D721Med (cell line): ENCODE measurements at regions not wholly inside any gene's neighbourhood (a gene's known extent, or its start where the extent isn't known, plus 50 kb on each side); places are given as distances from the start of the nearest gene placed in this dataset.

Experiments used
- DNase-seq: peaks from one replicate; pipeline ENCODE4 v3.0.0; 2011; ENCODE audit warnings: low spot score; ENCODE audit not compliant: insufficient read length
- FAIRE-seq: peaks from 2 replicates; lab custom pipeline; 2011; peaks lifted over from hg19 to GRCh38; lab: Jason Lieb, UNC
- TF ChIP-seq, protein P1 (sequence below): IDR thresholded peaks from 2 replicates; pipeline ENCODE4 v1.5.1; 2012; ENCODE audit warnings: mild to moderate bottlenecking, control low read depth; ENCODE audit not compliant: insufficient read depth; ENCODE audit errors: missing control alignments

DNA sequence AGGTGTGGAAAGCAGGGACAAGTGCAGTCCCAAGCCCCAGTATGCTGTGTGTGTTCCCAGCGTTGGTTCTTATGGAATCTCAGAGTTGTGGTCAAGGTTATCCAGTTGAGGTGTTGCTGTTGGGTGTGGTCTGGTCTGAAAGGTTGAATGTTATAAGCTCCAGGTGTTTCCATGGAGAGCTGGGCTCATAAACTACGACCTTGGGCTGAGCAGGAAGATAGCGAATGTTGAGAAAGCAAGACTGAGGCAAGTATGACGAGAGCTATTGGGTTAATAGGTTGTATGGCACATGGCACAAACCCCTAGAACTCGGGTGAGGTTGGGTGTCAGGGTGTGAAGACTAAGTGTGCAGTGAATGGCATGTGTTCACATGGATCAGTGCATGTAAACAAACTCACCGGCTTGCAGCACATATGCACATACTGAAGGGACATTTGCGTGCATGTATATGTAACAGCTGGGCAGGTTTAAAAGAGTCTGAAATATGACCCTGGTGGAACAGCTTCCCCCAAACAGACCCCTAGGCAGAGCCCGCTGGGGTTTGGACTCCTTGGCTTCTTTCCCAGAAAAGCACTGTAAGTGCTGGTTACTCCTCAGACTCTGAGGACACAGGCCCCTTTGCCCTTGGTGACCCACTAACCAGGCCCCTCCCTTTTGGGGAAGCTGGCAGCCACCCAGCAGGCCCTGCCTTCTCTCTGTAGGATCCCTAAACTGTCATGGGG lies 117.5 kb downstream of the NAV1 start:
- TF ChIP-seq, protein P1, sequence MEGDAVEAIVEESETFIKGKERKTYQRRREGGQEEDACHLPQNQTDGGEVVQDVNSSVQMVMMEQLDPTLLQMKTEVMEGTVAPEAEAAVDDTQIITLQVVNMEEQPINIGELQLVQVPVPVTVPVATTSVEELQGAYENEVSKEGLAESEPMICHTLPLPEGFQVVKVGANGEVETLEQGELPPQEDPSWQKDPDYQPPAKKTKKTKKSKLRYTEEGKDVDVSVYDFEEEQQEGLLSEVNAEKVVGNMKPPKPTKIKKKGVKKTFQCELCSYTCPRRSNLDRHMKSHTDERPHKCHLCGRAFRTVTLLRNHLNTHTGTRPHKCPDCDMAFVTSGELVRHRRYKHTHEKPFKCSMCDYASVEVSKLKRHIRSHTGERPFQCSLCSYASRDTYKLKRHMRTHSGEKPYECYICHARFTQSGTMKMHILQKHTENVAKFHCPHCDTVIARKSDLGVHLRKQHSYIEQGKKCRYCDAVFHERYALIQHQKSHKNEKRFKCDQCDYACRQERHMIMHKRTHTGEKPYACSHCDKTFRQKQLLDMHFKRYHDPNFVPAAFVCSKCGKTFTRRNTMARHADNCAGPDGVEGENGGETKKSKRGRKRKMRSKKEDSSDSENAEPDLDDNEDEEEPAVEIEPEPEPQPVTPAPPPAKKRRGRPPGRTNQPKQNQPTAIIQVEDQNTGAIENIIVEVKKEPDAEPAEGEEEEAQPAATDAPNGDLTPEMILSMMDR: no peak
- FAIRE-seq (no peak), DNase-seq (no peak)

GRCh38 chr1:201659572-201659971 lies 120.6 kb downstream of the NAV1 start:
- DNase-seq (no peak), FAIRE-seq (no peak)
- TF ChIP-seq, protein P1: no peak

- TF ChIP-seq, protein P1: no peak
- FAIRE-seq: peak; percentile 91
- peak; percentile 92 for DNase-seq
Measured at GRCh38 chr1:201660931-201661822, 122.2 kb downstream of the NAV1 start.

DNA sequence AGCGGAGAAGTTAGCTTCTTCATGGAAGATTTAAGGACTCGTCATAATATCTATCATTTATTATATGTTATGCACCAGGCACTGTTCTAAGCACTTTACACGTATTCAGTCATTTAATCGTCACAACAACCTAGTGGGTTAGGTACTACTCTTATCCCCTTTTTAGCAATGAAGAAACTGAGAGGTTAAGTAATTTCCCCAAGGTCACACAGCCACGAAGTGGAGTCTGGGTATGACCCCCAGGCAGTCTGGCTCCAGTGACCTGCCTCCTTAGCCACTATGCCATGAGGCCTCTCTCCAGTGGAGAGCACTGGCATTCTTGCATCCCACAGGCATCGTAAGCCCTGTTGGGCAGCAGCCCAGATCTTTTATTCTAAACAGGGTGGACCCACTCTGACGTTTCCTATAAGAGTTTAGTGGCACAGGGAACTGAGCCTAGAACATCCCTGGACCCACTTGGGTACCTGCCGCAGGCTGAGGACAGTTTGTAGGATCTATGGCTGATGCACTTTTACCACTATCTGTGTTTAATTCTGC lies 123.0 kb downstream of the NAV1 start:
- FAIRE-seq (no peak), DNase-seq (no peak)
- TF ChIP-seq, protein P1: no peak

GRCh38 chr1:201662646-201663045 lies 123.7 kb downstream of the NAV1 start:
- TF ChIP-seq, protein P1: no peak
- FAIRE-seq (no peak), DNase-seq (no peak)

DNA sequence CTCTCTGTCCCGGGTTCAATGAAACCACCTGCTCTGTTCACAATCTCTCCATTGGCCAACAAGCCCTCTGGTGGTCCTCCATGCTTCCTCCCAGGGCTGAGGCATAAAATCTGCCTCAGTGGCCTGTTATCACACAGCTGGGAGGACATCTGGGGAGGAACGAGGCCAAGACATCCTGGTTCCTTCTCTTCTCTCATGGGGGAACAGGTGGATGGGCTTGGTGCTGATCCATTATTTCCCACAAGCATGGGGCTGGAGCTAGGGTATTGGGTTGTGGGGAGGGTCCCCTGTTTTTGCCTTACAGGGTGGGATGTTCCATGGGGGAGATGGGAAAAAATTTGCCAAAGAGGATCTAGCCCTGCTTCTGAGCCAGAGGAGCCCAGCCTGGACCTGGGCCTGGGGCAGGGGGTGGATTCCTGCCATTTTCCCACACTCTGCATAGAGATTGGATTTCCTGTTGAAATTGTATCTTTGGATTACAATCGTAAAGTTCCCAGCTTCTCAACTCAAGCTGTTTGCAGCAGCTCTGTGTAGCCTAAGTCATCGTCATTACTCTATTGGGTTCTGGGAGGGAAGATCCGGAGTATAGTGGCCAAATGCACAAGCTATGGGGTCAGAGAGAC lies 124.7 kb downstream of the NAV1 start:
- DNase-seq: no peak
- no peak for FAIRE-seq
- TF ChIP-seq, protein P1: no peak
